Parathyroid adenoma (tissue), 2 donors: ENCODE measurements at regions not wholly inside any gene's neighbourhood (a gene's known extent, or its start where the extent isn't known, plus 50 kb on each side); places are given as distances from the start of the nearest gene placed in this dataset.

Experiments used
- H2AFZ ChIP-seq: fragments of 300-600 bp; sonication (generic); one replicate; pipeline ENCODE4 v1.7.0; 2017; ENCODE audit warnings: antibody characterized with exemption, mild to moderate bottlenecking
- H3K27ac ChIP-seq: fragments of 300-600 bp; sonication (generic); one replicate; pipeline ENCODE4 v1.7.0; 2017
- H3K27me3 ChIP-seq: fragments of 300-600 bp; sonication (generic); one replicate; pipeline ENCODE4 v1.7.0; 2017; ENCODE audit warnings: low read length; ENCODE audit not compliant: control insufficient read depth, insufficient read depth
- H3K36me3 ChIP-seq: fragments of 300-600 bp; sonication (generic); one replicate; pipeline ENCODE4 v1.7.0; 2017; ENCODE audit warnings: low read length; ENCODE audit not compliant: control insufficient read depth, insufficient read depth
- H3K4me1 ChIP-seq: fragments of 300-600 bp; sonication (generic); one replicate; pipeline ENCODE4 v1.7.0; 2017; ENCODE audit warnings: control low read depth
- H3K4me2 ChIP-seq: fragments of 300-600 bp; sonication (generic); one replicate; pipeline ENCODE4 v1.7.0; 2017; ENCODE audit warnings: low read length
- H3K4me3 ChIP-seq: fragments of 300-600 bp; sonication (generic); one replicate; pipeline ENCODE4 v1.7.0; 2017; ENCODE audit warnings: low read depth, low read length
- H3K79me2 ChIP-seq: fragments of 300-600 bp; sonication (generic); one replicate; pipeline ENCODE4 v1.7.0; 2017; ENCODE audit warnings: control low read depth
- H3K9ac ChIP-seq: fragments of 300-600 bp; sonication (generic); one replicate; pipeline ENCODE4 v1.7.0; 2017; ENCODE audit warnings: mild to moderate bottlenecking
- H3K9me3 ChIP-seq: fragments of 300-600 bp; sonication (generic); one replicate; pipeline ENCODE4 v1.7.0; 2017; ENCODE audit warnings: low read length; ENCODE audit not compliant: control insufficient read depth
- TF ChIP-seq, protein P1 (sequence below): fragments of 300-600 bp; sonication (generic); IDR thresholded peaks from one replicate; pipeline ENCODE4 v1.7.0; 2017; ENCODE audit warnings: antibody characterized with exemption, mild to moderate bottlenecking
- donor health status: primary hyperparathyroidism.

DNA sequence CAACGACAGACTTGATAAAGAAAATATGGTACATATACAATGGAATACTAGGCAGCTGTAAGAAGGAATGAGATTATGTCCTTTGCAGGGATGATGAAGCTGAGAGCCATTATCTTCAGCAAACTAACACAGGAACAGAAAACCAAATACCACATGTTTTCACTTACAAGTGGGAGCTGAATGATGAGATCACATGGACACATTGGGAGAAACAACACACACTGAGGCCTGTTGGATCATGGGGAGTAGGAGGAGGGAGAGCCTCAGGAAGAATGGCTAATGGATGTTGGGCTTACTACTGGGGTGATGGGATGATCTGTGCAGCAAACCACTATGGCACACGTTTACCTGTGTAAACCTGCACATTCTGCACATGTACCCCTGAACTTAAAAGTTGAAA is 209.7 kb downstream of the SPRY1 start:
- no peak overlapping the region for H3K4me2 ChIP-seq
- no peaks in the 10 kb centered on the region for H3K79me2 ChIP-seq
- H3K4me3 ChIP-seq: no peak overlapping the region
- H3K36me3 ChIP-seq: no peaks in the 10 kb centered on the region
- no peak overlapping the region for H2AFZ ChIP-seq
- TF ChIP-seq, protein P1, sequence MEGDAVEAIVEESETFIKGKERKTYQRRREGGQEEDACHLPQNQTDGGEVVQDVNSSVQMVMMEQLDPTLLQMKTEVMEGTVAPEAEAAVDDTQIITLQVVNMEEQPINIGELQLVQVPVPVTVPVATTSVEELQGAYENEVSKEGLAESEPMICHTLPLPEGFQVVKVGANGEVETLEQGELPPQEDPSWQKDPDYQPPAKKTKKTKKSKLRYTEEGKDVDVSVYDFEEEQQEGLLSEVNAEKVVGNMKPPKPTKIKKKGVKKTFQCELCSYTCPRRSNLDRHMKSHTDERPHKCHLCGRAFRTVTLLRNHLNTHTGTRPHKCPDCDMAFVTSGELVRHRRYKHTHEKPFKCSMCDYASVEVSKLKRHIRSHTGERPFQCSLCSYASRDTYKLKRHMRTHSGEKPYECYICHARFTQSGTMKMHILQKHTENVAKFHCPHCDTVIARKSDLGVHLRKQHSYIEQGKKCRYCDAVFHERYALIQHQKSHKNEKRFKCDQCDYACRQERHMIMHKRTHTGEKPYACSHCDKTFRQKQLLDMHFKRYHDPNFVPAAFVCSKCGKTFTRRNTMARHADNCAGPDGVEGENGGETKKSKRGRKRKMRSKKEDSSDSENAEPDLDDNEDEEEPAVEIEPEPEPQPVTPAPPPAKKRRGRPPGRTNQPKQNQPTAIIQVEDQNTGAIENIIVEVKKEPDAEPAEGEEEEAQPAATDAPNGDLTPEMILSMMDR: no peak
- no peaks in the 10 kb centered on the region for H3K9me3 ChIP-seq
- H3K9ac ChIP-seq: no peak overlapping the region
- no peaks in the 10 kb centered on the region for H3K27me3 ChIP-seq
- H3K4me1 ChIP-seq: no peaks in the 10 kb centered on the region
- H3K27ac ChIP-seq: no peak overlapping the region

GRCh38 chr4:123606946-123607542 is 210.4 kb downstream of the SPRY1 start:
- Histone ChIP-seq H3K4me3 (no peak overlapping the region), H2AFZ (no peak overlapping the region), H3K79me2 (no peaks in the 10 kb centered on the region), H3K4me1 (no peaks in the 10 kb centered on the region), H3K9ac (no peak overlapping the region), H3K4me2 (no peak overlapping the region), H3K27me3 (no peaks in the 10 kb centered on the region), H3K36me3 (no peaks in the 10 kb centered on the region), H3K9me3 (no peaks in the 10 kb centered on the region), H3K27ac (no peak overlapping the region)
- TF ChIP-seq, protein P1: no peak

DNA sequence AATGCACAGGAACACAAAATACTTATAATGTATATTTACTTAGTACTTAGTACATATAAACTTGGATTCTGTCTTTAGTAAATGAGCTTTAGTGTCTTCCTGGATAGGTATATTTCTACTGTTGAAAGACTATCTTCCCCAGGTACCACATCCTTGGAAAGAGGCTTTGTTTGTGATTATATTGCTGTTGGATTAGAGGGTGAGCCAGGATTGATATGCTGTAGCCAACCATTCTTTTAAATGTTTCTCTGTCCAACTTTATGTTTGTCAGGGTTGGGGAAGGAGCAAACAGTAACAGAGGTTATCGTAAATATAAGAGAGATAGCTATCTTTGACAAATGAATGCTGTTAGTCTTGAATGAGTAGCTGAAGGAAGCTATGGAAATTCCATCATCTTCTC is 213.2 kb downstream of the SPRY1 start:
- TF ChIP-seq, protein P1: no peak

GRCh38 chr4:123613586-123614344 is 217.2 kb downstream of the SPRY1 start:
- H3K79me2 ChIP-seq: no peaks in the 10 kb centered on the region
- H3K36me3 ChIP-seq: no peaks in the 10 kb centered on the region
- TF ChIP-seq, protein P1: no peak
- H2AFZ ChIP-seq: no peak overlapping the region
- no peaks in the 10 kb centered on the region for H3K27me3 ChIP-seq
- H3K4me3 ChIP-seq: no peak overlapping the region
- H3K9ac ChIP-seq: no peak overlapping the region
- no peak overlapping the region for H3K27ac ChIP-seq
- H3K4me2 ChIP-seq: no peak overlapping the region
- H3K9me3 ChIP-seq: no peaks in the 10 kb centered on the region
- no peaks in the 10 kb centered on the region for H3K4me1 ChIP-seq

More for the DNA sequence above, 213.2 kb downstream of the SPRY1 start:
- no peak overlapping the region for H3K9ac ChIP-seq
- H3K9me3 ChIP-seq: no peaks in the 10 kb centered on the region
- H3K79me2 ChIP-seq: no peaks in the 10 kb centered on the region
- no peaks in the 10 kb centered on the region for H3K36me3 ChIP-seq
- H2AFZ ChIP-seq: no peak overlapping the region
- no peak overlapping the region for H3K27ac ChIP-seq
- H3K4me2 ChIP-seq: no peak overlapping the region
- no peaks in the 10 kb centered on the region for H3K4me1 ChIP-seq
- H3K27me3 ChIP-seq: no peaks in the 10 kb centered on the region
- no peak overlapping the region for H3K4me3 ChIP-seq
